Activated CD4-positive, CD25-positive, alpha-beta regulatory T cell treated with anti-CD3 and anti-CD28 coated beads, Interleukin-2, amount 50 U/mL, for 72 hours (primary cell): ENCODE measurements at regions not wholly inside any gene's neighbourhood (a gene's known extent, or its start where the extent isn't known, plus 50 kb on each side); places are given as distances from the start of the nearest gene placed in this dataset.

Experiments
- DNase-seq: peaks from one replicate; pipeline ENCODE4 v3.0.0; 2021

DNA sequence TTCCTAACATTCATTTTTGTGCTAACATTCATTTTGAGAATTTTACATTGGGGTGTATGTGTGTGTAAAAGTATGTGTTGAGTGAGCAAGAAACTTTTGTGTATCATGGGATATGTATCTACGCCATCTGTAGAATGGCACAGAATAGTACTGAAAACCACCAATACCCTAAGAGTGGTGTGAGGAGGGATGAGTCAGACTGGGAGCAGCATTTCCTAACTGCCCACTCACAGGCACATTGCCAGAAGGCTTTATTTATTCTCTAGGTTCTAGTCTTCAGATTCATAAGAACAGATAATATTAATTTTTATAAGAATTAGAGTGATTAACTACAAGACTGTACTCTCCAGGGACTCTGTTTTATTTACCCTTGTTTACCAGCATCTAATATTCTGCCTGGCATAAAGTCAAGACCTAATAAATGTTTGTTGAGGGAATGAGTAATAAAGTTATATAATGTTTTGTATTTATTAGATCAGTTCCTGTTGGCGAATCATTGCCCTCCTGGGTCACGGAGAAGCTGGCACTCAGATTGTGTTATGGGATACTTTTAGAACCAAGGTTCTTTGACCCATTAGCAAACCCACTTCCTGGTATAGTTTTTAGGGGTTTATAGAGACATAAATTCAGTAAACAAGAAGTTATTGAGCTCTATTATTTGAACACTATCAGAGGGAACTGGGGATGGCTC is 159.1 kb upstream of the PPP2R2B start:
- DNase-seq: no peak

GRCh38 chr5:147040856-147041255 is 162.3 kb upstream of the PPP2R2B start:
- no peak for DNase-seq

GRCh38 chr5:147044572-147045273 is 166.2 kb upstream of the PPP2R2B start:
- DNase-seq: no peak

- DNase-seq: no peak
These were observed 166.7 kb upstream of the PPP2R2B start for GRCh38 chr5:147045290-147045689.

DNA sequence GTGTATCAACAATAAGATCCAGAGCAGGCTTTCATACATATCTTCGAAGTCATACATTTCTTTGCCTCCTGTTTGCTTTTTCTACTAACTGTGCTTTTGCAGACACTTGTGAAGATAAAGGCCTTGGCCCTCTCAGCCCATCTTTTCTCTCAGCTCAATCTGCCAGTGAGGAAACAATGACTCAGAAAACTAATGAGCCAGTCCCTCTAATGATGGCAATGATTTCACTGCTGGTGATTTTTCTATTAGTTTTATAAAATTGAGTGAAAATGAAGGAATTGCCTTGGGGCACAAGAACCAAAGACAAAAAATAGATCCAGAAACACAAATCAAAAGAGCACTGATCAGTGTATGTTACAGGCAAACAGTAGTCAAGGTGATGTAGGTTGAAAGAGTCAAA is 167.7 kb upstream of the PPP2R2B start:
- DNase-seq: no peak

DNA sequence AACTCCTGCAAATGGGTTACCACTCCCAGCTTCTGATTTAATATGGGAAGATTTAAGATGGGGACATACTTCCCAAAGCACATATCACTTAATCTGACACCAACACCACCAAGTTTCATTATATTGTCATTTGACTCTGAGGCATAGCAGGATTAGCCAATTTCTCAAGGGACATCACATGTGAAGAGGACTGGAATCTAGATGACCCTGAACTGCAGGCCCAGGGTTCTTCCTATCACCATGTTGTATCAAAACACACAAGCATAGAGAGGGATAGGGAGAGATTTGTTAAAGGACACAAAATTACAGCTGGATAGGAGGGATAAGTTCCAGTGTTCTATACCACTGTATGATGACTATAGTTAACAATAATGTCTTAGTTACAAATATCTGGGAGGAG is 168.3 kb upstream of the PPP2R2B start:
- DNase-seq: no peak

- DNase-seq: no peak
These were observed 171.2 kb upstream of the PPP2R2B start for GRCh38 chr5:147049764-147050163.

DNA sequence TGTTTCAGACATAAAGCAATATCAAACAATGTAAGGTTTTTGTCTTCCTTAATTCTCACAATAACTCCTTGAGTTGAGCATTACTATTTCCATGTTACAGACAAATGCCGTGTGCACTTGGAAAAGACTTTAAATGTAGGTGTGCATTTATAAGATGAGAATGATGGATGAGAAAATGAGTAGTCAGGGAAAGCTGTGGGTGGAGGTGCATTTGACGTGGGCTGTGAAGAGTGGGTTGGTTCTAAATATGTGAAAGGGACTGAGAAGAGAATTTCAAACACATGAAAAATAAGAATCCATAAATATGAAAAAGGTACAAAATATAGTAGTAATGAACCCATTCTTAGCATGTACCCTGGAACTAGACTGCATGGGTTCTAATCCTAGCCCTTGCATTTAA is 171.6 kb upstream of the PPP2R2B start:
- no peak for DNase-seq

DNA sequence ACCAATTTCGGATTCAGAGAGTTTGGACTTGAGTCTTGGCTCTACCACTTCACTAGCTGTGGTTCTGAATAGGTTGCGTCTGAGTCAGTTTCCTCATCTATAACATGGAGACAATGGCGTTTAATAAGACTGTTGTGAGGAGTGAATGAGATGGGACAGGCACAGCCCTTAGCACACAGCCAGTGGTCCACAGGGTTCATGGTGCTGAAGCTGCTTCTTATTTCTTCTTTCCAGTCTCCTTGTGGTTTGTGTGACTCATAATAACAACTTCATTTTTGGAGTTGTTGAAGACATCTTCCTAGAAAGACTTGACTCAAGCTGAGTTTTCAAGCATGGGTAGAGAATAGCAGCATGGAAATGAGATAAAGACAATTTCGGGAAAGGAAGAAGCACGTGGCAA is 172.6 kb upstream of the PPP2R2B start:
- no peak for DNase-seq

- no peak for DNase-seq
These were observed 174.0 kb upstream of the PPP2R2B start for GRCh38 chr5:147052519-147052918.

DNA sequence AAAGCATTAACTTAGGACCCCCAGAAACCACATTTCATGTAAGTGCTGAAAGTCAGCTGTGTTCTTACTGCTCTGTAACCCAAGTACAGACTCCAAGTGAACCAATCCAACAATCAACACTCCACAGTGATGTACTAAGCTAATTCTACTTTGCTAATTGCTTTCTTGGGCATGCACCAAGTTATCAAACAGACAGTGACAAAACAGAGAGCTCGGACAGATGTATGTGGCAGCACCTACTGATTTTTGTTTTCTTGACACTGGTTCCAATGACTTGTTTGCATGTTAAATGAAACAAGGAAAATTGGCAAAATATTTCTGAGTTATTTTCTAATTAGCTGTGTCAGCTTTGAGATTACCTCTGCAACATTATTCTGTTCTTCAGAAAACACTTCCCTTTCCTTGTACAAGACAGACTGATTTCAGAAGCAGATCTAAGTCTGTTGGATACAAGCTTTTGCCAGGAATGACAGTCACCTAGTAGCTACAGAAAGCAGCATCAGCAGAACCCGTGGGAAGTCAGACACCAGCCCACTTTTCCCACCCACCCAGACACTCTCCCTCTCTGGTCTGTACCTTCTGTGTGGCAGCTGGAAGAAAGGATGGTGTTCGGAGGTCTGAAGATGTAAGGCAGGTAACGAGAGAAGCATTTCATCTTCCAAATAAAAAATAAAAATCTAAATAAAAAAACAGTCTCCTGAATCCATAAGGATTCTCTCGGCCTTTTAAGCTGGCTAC is 176.7 kb upstream of the PPP2R2B start:
- no peak for DNase-seq

GRCh38 chr5:147055850-147056566 is 177.5 kb upstream of the PPP2R2B start:
- no peak for DNase-seq

GRCh38 chr5:147057051-147057450 is 177.8 kb upstream of the STK32A start:
- no peak for DNase-seq

DNA sequence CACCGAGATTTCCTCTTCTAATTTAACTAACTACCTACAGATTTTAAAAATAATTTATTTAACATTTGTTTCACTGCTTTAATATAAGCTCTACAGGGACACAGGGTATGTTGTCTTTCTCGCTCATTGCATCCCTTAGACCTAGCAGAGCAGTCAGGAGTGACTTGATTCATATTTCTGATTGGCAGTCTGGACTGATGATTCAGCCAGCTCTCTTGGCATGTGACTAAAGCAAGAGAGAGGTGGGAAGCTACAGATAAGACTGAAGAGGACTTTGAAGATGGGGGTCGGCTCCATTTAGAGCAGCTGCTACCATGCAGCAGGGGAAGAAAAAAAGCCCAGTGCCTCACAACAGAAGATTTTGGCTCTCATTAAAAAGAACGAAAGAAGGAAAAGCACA is 173.4 kb upstream of the STK32A start:
- DNase-seq: no peak

DNA sequence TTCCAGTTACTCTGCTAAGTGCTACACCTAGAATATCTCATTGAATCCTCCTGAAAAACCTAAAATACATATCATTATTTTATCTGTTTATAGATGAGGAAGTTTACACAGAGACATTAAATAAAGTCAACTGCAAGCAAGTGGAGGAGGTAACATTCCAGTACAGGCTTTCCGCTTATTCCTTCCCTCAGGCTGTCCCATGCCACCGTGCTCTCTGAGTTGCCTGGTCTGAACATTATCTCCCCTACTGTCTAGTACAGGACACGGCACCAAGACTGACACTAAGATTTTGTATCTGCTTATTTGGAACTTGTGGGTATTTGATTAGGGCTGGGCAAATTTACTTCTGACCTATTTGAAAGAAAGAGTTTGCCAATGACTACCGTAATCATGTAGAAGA is 172.4 kb upstream of the STK32A start:
- DNase-seq: no peak

- DNase-seq: no peak
These were observed 170.9 kb upstream of the STK32A start for GRCh38 chr5:147063943-147064342.

- no peak for DNase-seq
These were observed 169.8 kb upstream of the STK32A start for GRCh38 chr5:147065071-147065470.

- no peak for DNase-seq
These were observed 165.8 kb upstream of the STK32A start for GRCh38 chr5:147068998-147069397.

DNA sequence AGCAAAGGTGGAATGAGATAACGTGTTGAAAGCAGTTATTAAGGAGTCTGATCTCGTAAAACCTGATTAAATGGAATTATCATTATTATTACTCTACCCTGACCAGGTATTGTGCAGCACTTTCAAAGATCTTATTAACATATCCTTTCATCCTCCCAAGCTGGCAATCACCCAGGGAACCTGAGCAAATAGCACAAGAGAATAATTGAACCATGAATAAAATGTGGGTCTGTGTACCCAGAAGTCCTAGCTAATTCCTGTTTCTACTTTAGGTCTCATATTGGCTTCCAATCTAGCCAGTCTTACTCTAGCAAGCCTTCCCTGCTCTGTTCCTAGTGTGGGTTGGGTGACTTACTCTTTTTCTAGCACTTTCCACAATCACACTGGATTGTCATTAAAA is 162.2 kb upstream of the STK32A start:
- DNase-seq: no peak

GRCh38 chr5:147073098-147073497 is 161.7 kb upstream of the STK32A start:
- no peak for DNase-seq

DNA sequence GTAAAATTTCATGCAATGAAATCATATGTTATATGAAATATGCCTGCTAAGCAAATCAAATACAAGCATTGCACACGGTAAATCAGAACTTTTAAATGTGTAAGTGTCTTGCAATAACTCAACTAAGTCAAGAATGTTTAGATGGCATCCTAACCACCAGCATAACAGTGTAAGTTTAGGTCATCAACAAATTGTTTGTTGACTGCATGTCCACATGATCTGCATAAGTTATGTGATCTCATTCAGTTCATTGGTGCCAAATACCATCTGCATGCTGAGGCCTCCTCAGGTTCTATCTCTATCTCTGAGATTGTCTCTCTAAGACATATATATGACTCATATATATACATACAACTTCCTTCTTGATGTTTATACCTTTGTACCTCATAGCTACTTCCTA is 159.6 kb upstream of the STK32A start:
- no peak for DNase-seq

- DNase-seq: no peak
These were observed 154.4 kb upstream of the STK32A start for GRCh38 chr5:147080391-147080790.

GRCh38 chr5:147081311-147081764 is 153.5 kb upstream of the STK32A start:
- no peak for DNase-seq
